DOHH2 (cell line): ENCODE measurements at regions not wholly inside any gene's neighbourhood (a gene's known extent, or its start where the extent isn't known, plus 50 kb on each side); places are given as distances from the start of the nearest gene placed in this dataset.

ENCODE experiments used
- CTCF ChIP-seq: fragments of 200-600 bp; sonication (generic); IDR thresholded peaks from one replicate; pipeline ENCODE4 v1.5.1; 2014; ENCODE audit warnings: antibody characterized with exemption, mild to moderate bottlenecking, low read depth, low read length; ENCODE audit not compliant: poor library complexity, severe bottlenecking
- EZH2phosphoT487 ChIP-seq: fragments of 200-600 bp; sonication (generic); IDR thresholded peaks from 2 replicates; pipeline ENCODE4 v1.6.1; 2017; ENCODE audit warnings: borderline replicate concordance, mild to moderate bottlenecking, antibody characterized with exemption, low read length, moderate library complexity, mixed read lengths

GRCh38 chr5:165079389-165079788, 1574.0 kb downstream of the MAT2B start:
- TF ChIP-seq CTCF: no peak
- TF ChIP-seq EZH2phosphoT487: no peak
